CD4-positive, CD25-positive, alpha-beta regulatory T cell (primary cell): ENCODE measurements at regions not wholly inside any gene's neighbourhood (a gene's known extent, or its start where the extent isn't known, plus 50 kb on each side); places are given as distances from the start of the nearest gene placed in this dataset.

ENCODE experiments used
- ATAC-seq, 2 donors: fragments of 150-1000 bp; cut with Tn5 transposase; one replicate each; pipeline ENCODE4 v1.10.0; 2021; ENCODE audit warnings: low read depth in 2 of 2, moderate number of reproducible peaks in 2 of 2, moderate library complexity in 1 of 2
- DNase-seq, 3 donors: peaks; one replicate each; pipeline versions ENCODE4 v3.0.0 to v3.0.0-alpha.2; 2012 to 2022; ENCODE audit warnings: mixed read lengths in 1 of 3
- H3K27ac ChIP-seq: one replicate; pipeline ENCODE4 v1.7.0; 2013; ENCODE audit warnings: mild to moderate bottlenecking, low read length; ENCODE audit not compliant: insufficient read depth, poor library complexity, severe bottlenecking
- H3K27me3 ChIP-seq: one replicate; pipeline ENCODE4 v1.7.0; 2013; ENCODE audit warnings: low read length; ENCODE audit not compliant: control insufficient read depth, insufficient read depth
- H3K36me3 ChIP-seq: one replicate; pipeline ENCODE4 v1.7.0; 2013; ENCODE audit warnings: mild to moderate bottlenecking, low read length, moderate library complexity; ENCODE audit not compliant: control insufficient read depth, insufficient read depth
- H3K4me1 ChIP-seq: 2 replicates; pipeline ENCODE4 v1.7.0; 2013; ENCODE audit warnings: mild to moderate bottlenecking, low read length; ENCODE audit not compliant: insufficient read depth, control insufficient read depth, poor library complexity, severe bottlenecking
- H3K4me3 ChIP-seq: one replicate; pipeline ENCODE4 v1.7.0; 2013; ENCODE audit warnings: low read depth, mild to moderate bottlenecking, low read length, moderate library complexity
- H3K9me3 ChIP-seq, 2 experiments: 1 replicate in 1 of 2; 2 replicates in 1 of 2; pipeline ENCODE4 v1.7.0; 2013; ENCODE audit warnings: low read length in 2 of 2, mild to moderate bottlenecking in 1 of 2, moderate library complexity in 1 of 2; ENCODE audit not compliant: control insufficient read depth in 2 of 2
- H3K27ac Mint-ChIP-seq, 3 donors: one replicate each; pipeline ENCODE4 v1.8.0; 2020 to 2022; ENCODE audit warnings: mild to moderate bottlenecking in 3 of 3, mixed read lengths in 3 of 3, moderate library complexity in 2 of 3
- H3K27me3 Mint-ChIP-seq: one replicate; pipeline ENCODE4 v1.8.0; 2022; ENCODE audit warnings: mild to moderate bottlenecking, mixed read lengths
- H3K36me3 Mint-ChIP-seq: one replicate; pipeline ENCODE4 v1.8.0; 2020; ENCODE audit warnings: mixed read lengths
- H3K4me1 Mint-ChIP-seq, 4 donors: one replicate each; pipeline ENCODE4 v1.8.0; 2020 to 2022; ENCODE audit warnings: mixed read lengths in 4 of 4, mild to moderate bottlenecking in 1 of 4
- H3K4me3 Mint-ChIP-seq, 4 donors: one replicate each; pipeline ENCODE4 v1.8.0; 2020 to 2022; ENCODE audit warnings: mild to moderate bottlenecking in 4 of 4, mixed read lengths in 4 of 4, moderate library complexity in 3 of 4
- H3K9me3 Mint-ChIP-seq, 7 donors: one replicate each; pipeline ENCODE4 v1.8.0; 2020 to 2022; ENCODE audit warnings: mixed read lengths in 7 of 7, mild to moderate bottlenecking in 3 of 7, moderate library complexity in 2 of 7

DNA sequence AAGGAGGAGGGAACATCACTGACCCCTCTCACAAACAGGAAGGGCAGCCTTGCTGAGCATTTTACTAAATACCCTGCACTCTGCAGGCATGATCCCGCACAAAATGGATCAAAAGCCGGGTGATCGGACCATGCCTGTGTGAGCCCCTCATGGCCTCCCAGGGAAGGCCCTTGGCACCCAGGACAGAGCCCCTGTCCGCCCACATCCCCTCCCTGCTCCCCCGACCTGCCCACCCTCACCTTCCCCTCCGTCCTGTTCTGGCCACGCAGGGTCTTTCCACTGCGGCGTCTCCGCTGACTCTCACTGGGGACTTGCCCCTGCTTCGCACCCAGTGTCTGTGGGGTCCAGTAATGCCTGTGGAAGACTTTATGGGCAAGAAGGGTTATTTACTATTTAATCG lies 105.0 kb downstream of the HMX1 start:
- peaks cover 4% of the 10 kb centered on the region for H3K27me3 Mint-ChIP-seq
- Histone ChIP-seq H3K9me3 (no peaks in the 10 kb centered on the region), H3K27me3 (no peaks in the 10 kb centered on the region), H3K36me3 (no peaks in the 10 kb centered on the region), H3K27ac (no peak overlapping the region), H3K4me3 (no peak overlapping the region), H3K4me1 (no peaks in the 10 kb centered on the region)
- DNase-seq (no peak), ATAC-seq (no peak)
- no peaks in the 10 kb centered on the region for H3K36me3 Mint-ChIP-seq
- no peak overlapping the region for H3K4me3 Mint-ChIP-seq
- no peak overlapping the region for H3K27ac Mint-ChIP-seq
- no peaks in the 10 kb centered on the region for H3K9me3 Mint-ChIP-seq
- H3K4me1 Mint-ChIP-seq: no peaks in the 10 kb centered on the region

DNA sequence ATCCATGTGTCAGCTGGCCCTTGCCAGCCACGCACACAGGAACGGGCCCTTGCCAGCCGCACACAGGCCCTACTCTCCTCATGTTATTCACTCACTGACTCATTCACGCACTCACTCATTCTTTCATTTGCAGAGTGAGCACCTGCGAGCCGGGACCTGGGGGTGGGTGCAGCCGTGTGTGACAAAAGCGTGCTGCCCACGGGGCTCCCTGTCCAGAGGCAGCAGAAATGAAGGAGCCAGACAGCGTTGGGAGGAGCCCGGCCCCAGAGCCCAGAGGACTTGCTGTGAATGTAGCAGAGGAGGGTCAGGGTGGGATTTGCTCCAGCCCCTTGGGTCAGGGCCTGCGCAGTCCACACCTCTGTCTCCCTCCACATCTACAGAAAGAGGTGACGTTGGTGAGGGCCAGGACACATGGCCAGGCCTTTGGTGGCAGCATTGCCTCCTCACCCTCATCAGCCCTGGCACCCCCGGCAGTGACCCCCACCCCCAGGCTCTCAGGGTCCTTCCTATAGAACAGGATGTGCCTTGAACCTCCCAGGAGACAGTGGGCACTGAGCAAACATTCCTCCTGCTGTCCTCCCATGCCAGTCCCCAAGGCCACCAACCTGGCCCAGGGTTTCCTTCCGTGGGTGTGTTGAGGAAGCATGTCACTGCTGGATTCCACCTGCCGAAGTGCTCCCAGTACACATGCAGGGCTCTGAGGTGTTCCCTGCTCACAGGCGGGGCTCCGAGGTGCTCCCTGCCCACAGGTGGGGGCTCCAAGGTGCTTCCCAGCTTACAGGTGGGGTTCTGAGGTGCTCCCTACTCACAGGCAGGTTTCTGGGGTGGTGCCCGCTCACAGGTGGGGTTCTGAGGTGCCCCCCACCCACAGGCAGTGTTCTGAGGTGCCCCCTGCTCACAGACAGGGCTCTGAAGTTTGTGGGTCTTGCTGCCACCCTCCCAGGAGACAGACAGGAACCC lies 105.7 kb downstream of the HMX1 start:
- no peaks in the 10 kb centered on the region for H3K9me3 Mint-ChIP-seq
- no peak overlapping the region for H3K4me3 ChIP-seq
- H3K27ac Mint-ChIP-seq: no peak overlapping the region
- no peak for DNase-seq
- no peaks in the 10 kb centered on the region for H3K9me3 ChIP-seq
- H3K36me3 Mint-ChIP-seq: no peaks in the 10 kb centered on the region
- H3K4me1 Mint-ChIP-seq: no peaks in the 10 kb centered on the region
- H3K4me3 Mint-ChIP-seq: no peak overlapping the region
- H3K36me3 ChIP-seq: no peaks in the 10 kb centered on the region
- no peaks in the 10 kb centered on the region for H3K27me3 Mint-ChIP-seq
- H3K27me3 ChIP-seq: no peaks in the 10 kb centered on the region
- no peak for ATAC-seq
- H3K27ac ChIP-seq: no peak overlapping the region
- H3K4me1 ChIP-seq: no peaks in the 10 kb centered on the region

DNA sequence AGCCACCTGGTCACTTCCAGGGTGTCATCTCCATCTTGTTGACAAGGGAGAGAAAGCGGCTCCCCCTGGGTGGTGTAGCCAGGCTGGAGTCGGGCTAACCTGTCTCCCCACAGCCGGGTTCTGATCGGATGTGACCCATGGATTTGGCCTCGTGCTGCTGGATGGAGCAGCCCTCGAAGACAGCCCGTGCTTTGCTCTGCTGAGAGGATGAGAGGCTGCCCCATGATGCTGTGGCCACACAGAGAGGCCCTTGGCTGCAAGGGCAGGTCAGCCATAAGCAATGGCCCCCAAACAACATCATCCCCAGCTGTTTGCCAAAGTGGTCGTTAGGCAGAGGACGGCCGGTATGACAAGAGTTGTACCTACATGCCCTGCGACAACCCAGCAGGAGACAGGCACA lies 106.6 kb downstream of the HMX1 start:
- Histone ChIP-seq H3K4me1 (no peaks in the 10 kb centered on the region), H3K36me3 (no peaks in the 10 kb centered on the region), H3K9me3 (no peaks in the 10 kb centered on the region), H3K27ac (no peak overlapping the region), H3K27me3 (no peaks in the 10 kb centered on the region), H3K4me3 (no peak overlapping the region)
- H3K27ac Mint-ChIP-seq: no peak overlapping the region
- H3K27me3 Mint-ChIP-seq: no peaks in the 10 kb centered on the region
- no peaks in the 10 kb centered on the region for H3K9me3 Mint-ChIP-seq
- peak overlapping the region in 1 of 4 donors; percentile 51 for H3K4me3 Mint-ChIP-seq
- DNase-seq: no peak
- ATAC-seq: no peak
- no peaks in the 10 kb centered on the region for H3K4me1 Mint-ChIP-seq
- H3K36me3 Mint-ChIP-seq: no peaks in the 10 kb centered on the region

DNA sequence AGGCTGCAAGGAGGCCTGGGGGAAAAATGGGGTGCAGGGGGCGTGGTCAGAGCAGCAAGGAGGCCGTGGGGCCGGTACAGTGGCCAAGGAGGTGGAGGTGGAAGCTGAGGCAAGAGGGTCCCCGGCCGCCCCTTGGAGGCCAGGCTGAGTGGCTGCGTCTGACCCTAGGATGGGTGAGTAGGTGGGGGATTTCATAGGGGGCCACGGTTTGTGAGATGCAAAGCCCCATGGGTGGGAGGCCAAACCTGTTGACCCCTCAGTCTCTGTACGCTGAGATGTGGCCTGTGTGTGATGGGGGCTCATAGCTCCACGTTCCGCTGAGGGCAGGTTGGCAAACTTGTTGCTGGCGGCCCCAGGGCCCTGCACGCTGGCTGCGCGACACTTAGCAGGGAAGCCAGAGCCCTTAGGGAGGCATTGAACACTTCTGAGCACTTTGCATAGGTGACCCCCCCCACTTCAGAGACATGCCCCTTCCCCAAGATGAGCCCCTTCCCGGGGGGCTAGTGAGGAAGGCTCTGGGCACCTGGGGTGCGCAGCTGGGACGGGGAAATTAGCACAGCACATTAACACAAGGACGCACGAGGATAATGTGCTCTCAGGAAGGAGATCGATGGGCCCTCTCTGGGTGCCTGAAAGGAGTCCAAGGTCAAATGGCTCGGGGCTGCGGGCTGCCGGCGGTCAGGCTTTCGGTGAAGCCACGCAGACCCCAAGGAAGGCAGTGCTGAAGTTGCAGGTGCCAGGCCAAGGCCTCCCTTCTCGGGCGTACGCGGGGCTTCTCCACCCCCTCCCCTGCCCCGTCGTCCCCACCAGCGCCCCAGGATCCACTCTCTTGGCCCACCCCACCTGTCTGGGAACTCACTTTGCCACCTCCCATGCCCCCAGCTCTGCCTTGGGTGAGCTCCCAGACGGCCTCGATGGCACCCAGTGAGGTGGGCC lies 107.4 kb downstream of the HMX1 start:
- no peak overlapping the region for H3K4me3 Mint-ChIP-seq
- Histone ChIP-seq H3K27me3 (no peaks in the 10 kb centered on the region), H3K9me3 (no peaks in the 10 kb centered on the region), H3K36me3 (no peaks in the 10 kb centered on the region), H3K4me1 (no peaks in the 10 kb centered on the region), H3K27ac (no peak overlapping the region), H3K4me3 (no peak overlapping the region)
- DNase-seq (no peak), ATAC-seq (no peak)
- H3K4me1 Mint-ChIP-seq: no peaks in the 10 kb centered on the region
- no peaks in the 10 kb centered on the region for H3K9me3 Mint-ChIP-seq
- no peaks in the 10 kb centered on the region for H3K36me3 Mint-ChIP-seq
- H3K27me3 Mint-ChIP-seq: no peaks in the 10 kb centered on the region
- H3K27ac Mint-ChIP-seq: no peak overlapping the region

DNA sequence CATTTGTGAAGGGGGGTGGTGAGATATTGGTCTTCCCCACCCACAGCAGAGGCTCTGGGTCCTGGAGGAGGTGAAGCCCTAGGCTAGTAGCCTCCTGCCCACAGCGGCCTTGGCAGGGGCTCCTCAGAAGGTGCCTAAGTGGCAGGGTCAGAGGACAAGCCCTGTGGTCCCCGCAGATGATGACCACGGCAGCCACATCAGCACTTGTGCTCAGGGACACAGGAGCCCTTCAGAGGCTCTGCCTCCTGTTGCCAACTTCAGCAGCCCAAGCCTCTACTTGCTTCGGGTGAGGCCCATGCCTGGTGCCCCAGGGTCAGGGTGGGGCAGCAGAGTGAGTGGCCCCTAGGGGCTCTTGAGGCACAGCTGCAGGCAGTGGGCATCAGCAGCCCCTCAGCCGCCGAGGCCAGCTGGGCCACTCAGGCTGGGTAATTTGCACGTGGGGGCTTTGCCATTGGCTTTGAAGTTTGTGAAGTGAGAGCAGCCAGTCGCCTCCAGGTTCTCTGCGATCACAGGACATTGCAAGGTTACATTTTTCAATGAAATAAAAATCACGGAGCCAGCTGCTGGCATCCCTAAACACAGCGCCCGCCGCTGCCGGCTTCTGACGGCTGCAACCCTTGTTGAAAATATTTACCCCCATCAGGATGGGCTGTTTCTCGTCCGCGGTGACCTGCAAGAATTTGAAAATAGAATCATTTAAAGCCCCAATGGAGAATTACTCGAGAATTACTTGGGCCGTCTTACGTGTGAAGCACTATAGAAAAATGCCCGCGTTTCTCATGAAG lies 108.5 kb downstream of the HMX1 start:
- Mint-ChIP-seq H3K9me3 (no peaks in the 10 kb centered on the region), H3K4me3 (no peak overlapping the region)
- no peak for DNase-seq

DNA sequence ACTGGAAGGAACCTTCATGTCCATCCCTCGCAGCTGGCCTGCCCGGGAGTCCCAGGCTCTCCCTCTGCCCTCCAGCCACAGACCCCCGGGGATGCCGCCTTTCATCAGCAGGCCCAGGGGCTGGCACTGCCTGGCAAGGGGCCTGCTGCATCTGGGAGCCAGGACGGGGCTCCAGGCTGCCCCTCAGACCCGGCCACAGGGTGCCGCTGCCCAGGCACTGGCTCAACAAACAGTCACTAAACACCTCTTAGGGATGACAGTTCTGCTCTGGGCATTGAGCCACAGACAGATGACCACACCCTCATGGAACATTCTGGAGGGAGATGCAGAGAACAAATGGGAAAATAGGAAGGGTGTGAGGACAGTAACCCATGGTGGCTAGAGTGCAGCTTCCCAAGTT lies 109.3 kb downstream of the HMX1 start:
- ATAC-seq (no peak), DNase-seq (no peak)
- H3K27me3 ChIP-seq: no peaks in the 10 kb centered on the region
- Mint-ChIP-seq H3K27ac (no peak overlapping the region), H3K4me1 (no peaks in the 10 kb centered on the region), H3K36me3 (no peaks in the 10 kb centered on the region), H3K4me3 (no peak overlapping the region), H3K9me3 (peaks cover 0 to 2% (median 0%) of the 10 kb centered on the region in 7 donors), H3K27me3 (no peaks in the 10 kb centered on the region)
- no peaks in the 10 kb centered on the region for H3K36me3 ChIP-seq
- H3K9me3 ChIP-seq: no peaks in the 10 kb centered on the region
- no peak overlapping the region for H3K4me3 ChIP-seq
- H3K4me1 ChIP-seq: no peaks in the 10 kb centered on the region
- H3K27ac ChIP-seq: no peak overlapping the region

More for the DNA sequence above, 108.5 kb downstream of the HMX1 start:
- Histone ChIP-seq H3K27ac (no peak overlapping the region), H3K4me1 (no peaks in the 10 kb centered on the region), H3K36me3 (no peaks in the 10 kb centered on the region), H3K27me3 (no peaks in the 10 kb centered on the region), H3K9me3 (no peaks in the 10 kb centered on the region), H3K4me3 (no peak overlapping the region)
- H3K4me1 Mint-ChIP-seq: no peaks in the 10 kb centered on the region
- no peak for ATAC-seq
- H3K27me3 Mint-ChIP-seq: no peaks in the 10 kb centered on the region
- no peak overlapping the region for H3K27ac Mint-ChIP-seq
- no peaks in the 10 kb centered on the region for H3K36me3 Mint-ChIP-seq

DNA sequence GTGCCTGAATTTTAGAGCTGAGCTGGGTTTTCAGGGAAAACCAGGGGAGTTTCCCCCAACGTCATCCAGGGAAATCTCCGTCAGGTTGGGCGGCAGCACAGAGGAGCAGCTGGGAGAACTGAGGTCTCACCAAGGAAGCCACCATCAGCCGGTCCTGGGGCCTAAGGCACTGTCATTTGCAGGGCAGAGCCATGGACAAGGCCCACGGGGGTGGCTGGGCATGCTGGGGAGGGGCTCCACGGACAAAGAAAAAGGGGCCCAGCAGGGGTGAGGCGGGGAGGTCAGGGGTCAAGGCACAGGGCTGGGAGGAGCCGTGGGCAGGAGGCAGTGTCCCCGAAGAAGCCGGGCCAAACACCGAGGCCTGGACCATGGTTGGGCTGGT lies 109.8 kb downstream of the HMX1 start:
- H3K36me3 ChIP-seq: no peaks in the 10 kb centered on the region
- H3K4me1 ChIP-seq: no peaks in the 10 kb centered on the region
- no peak overlapping the region for H3K27ac Mint-ChIP-seq
- H3K4me1 Mint-ChIP-seq: no peaks in the 10 kb centered on the region
- H3K9me3 Mint-ChIP-seq: peaks cover 0 to 2% (median 0%) of the 10 kb centered on the region in 7 donors
- no peak for DNase-seq
- no peaks in the 10 kb centered on the region for H3K36me3 Mint-ChIP-seq
- no peaks in the 10 kb centered on the region for H3K27me3 Mint-ChIP-seq
- no peaks in the 10 kb centered on the region for H3K27me3 ChIP-seq
- H3K27ac ChIP-seq: no peak overlapping the region
- no peak overlapping the region for H3K4me3 ChIP-seq
- no peak for ATAC-seq
- H3K4me3 Mint-ChIP-seq: no peak overlapping the region
- no peaks in the 10 kb centered on the region for H3K9me3 ChIP-seq
